Lung (tissue), 11 donors: ENCODE measurements at regions not wholly inside any gene's neighbourhood (a gene's known extent, or its start where the extent isn't known, plus 50 kb on each side); places are given as distances from the start of the nearest gene placed in this dataset.
A peak's percentile ranks its signal among the peaks of the same experiment; 100 is the strongest.
"Not testable (repeated sequence)": the region's sequence is repeated elsewhere in the genome, so short reads cannot be mapped to it uniquely, and the experiment has no call there.

Experiments used
- ATAC-seq: fragments of 200-7000 bp; cut with Tn5 transposase; one replicate; pipeline ENCODE4 v1.9.1; 2020; ENCODE audit warnings: moderate number of reproducible peaks; ENCODE audit not compliant: insufficient read depth, low FRiP score
- DNase-seq, 3 donors: peaks; one replicate each; pipeline ENCODE4 v3.0.0-alpha.2; 2013 to 2017
- H3K27ac ChIP-seq, 2 donors: one replicate each; pipeline ENCODE4 v1.5.1; 2013; ENCODE audit warnings: mild to moderate bottlenecking in 2 of 2, moderate library complexity in 2 of 2, control low read depth in 1 of 2, inconsistent platforms in 1 of 2, low read depth in 1 of 2, low read length in 1 of 2
- H3K27me3 ChIP-seq, 3 donors: one replicate each; pipeline ENCODE4 v1.5.1; 2013; ENCODE audit warnings: low read length in 2 of 3; ENCODE audit not compliant: control insufficient read depth in 3 of 3, insufficient read depth in 3 of 3
- H3K36me3 ChIP-seq, 4 donors: one replicate each; pipeline ENCODE4 v1.5.1; 2013; ENCODE audit warnings: low read length in 4 of 4, mild to moderate bottlenecking in 1 of 4, moderate library complexity in 1 of 4; ENCODE audit not compliant: control insufficient read depth in 4 of 4, insufficient read depth in 4 of 4
- H3K4me1 ChIP-seq, 5 donors: one replicate each; pipeline ENCODE4 v1.5.1; 2013; ENCODE audit warnings: low read length in 5 of 5, mild to moderate bottlenecking in 2 of 5, moderate library complexity in 1 of 5; ENCODE audit not compliant: control insufficient read depth in 5 of 5, insufficient read depth in 5 of 5
- H3K4me3 ChIP-seq: one replicate; pipeline ENCODE4 v1.5.1; 2013; ENCODE audit warnings: mild to moderate bottlenecking, control low read depth, moderate library complexity
- H3K9ac ChIP-seq, 2 donors: one replicate each; pipeline ENCODE4 v1.5.1; 2013; ENCODE audit warnings: low read length in 2 of 2, control low read depth in 1 of 2; ENCODE audit not compliant: insufficient read depth in 1 of 2
- H3K9me3 ChIP-seq, 4 donors: one replicate each; pipeline ENCODE4 v1.5.1; 2013; ENCODE audit warnings: low read length in 3 of 4, mild to moderate bottlenecking in 1 of 4, moderate library complexity in 1 of 4; ENCODE audit not compliant: control insufficient read depth in 4 of 4, insufficient read depth in 3 of 4
- WGBS, 2 donors: extraction: QIAGEN DNeasy Blood & Tissue Kit; methylation state at CpG; one replicate each; pipeline ENCODE4 v1.1.7; 2013; 5-methylcytosine and 5-hydroxymethylcytosine counted together
- TF ChIP-seq, protein P1 (sequence below): IDR thresholded peaks from 2 replicates; pipeline ENCODE4 v1.5.1; 2012; ENCODE audit warnings: mild to moderate bottlenecking; ENCODE audit errors: control extremely low read depth, extremely low read depth
- donor health status: control.
- donor health status: control.
- donor health status: Bipolar disorder and iron deficiency.
- donor health status: healthy.
- donor health status: DM: yes; HTN: yes; CAD: no.

DNA sequence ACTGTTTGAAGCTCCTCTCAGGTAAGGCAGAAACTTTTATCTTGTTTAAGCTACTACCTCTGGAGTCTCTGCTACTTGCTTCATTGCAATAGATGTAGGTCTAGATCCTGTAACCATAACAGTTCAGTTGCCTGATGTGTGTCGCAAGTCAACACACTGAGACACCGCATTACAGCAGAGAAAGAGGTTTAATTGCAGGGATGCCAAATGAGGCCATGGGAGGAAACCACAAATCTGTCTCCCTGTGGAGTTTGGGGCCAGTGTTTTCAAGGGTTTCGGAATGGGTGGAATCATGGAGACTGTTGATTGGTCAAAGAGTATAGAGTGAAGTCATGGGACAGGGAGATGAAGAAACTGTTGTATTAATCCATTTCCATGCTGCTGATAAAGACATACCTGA is 57.1 kb upstream of the RBM24 start:
- ATAC-seq (no peak), DNase-seq (no peak)
- no peak overlapping the region for H3K27ac ChIP-seq
- no peak overlapping the region for H3K9ac ChIP-seq
- H3K4me1 ChIP-seq = peaks cover 0 to 41% (median 10%) of the 10 kb centered on the region in 5 donors
- TF ChIP-seq, protein P1, sequence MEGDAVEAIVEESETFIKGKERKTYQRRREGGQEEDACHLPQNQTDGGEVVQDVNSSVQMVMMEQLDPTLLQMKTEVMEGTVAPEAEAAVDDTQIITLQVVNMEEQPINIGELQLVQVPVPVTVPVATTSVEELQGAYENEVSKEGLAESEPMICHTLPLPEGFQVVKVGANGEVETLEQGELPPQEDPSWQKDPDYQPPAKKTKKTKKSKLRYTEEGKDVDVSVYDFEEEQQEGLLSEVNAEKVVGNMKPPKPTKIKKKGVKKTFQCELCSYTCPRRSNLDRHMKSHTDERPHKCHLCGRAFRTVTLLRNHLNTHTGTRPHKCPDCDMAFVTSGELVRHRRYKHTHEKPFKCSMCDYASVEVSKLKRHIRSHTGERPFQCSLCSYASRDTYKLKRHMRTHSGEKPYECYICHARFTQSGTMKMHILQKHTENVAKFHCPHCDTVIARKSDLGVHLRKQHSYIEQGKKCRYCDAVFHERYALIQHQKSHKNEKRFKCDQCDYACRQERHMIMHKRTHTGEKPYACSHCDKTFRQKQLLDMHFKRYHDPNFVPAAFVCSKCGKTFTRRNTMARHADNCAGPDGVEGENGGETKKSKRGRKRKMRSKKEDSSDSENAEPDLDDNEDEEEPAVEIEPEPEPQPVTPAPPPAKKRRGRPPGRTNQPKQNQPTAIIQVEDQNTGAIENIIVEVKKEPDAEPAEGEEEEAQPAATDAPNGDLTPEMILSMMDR = no peak
- H3K27me3 ChIP-seq = no peaks in the 10 kb centered on the region
- WGBS, 2 donors = 83 to 91% methylated on average over 3 of the region's 3 CpGs
- H3K9me3 ChIP-seq = peaks cover 0 to 2% (median 0%) of the 10 kb centered on the region in 4 donors
- H3K4me3 ChIP-seq = no peak overlapping the region
- no peaks in the 10 kb centered on the region for H3K36me3 ChIP-seq

DNA sequence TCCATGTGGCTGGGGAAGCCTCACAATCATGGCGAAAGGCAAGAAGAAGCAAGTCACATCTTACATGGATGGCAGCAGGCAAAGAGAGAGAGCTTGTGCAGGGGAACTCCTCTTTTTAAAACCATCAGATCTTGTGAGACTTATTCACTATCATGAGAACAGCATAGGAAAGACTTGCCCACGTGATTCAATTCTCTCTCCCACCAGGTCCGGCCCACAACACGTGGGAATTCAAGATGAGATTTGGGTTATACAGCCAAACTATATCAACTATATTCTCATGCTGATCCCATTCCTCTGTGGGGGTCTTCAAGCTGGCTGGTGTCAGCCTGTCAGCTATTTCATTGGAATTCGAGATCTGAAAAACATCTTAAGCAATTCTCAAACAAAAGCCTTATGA is 56.7 kb upstream of the RBM24 start:
- not testable (repeated sequence) for H3K9me3 ChIP-seq, H3K27me3 ChIP-seq, H3K27ac ChIP-seq, H3K9ac ChIP-seq, DNase-seq, H3K4me3 ChIP-seq, ATAC-seq, H3K36me3 ChIP-seq
- 85 to 88% methylated on average over 5 of the region's 5 CpGs for WGBS, 2 donors
- H3K4me1 ChIP-seq = peaks cover 0 to 38% (median 10%) of the 10 kb centered on the region in 5 donors

DNA sequence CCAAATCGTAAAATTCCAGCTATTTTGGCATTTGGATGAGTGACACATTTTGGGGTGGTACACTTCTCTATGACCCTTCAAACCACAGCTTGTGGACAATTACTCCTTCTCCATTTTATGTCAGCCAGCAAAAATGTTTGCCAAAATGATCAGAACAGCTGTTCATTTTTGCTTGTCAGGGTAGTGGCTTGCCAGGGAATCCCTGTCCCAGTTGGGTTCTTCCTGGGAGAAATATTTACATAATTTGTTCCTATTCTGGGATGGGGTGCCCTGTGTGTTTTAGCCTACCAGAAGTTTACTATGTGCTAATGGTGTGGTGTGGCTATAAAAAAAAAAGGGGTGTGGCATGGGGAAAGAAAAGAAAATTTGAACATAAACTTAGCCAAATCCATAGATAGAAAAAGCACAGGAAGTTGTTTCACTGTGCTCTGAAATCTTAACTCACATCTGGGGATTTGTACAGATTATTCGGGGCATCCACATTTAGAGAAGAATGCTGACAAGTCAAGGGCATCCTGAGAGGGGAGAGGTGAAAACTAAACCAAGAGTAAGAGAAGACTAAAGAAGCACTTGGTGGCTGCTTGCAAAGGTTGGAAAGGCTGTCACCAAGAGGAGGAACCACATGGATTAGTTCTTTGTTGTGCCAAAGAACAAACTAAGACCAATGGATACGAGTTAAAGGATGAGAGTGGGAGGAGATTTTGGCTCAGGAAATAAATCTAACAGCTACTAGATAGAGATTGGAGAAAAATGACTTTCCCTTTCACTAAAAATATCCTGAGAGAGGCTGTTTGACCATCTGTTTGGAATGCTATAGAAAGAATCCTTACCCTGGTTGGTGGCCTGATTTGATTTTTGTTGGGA is 55.2 kb upstream of the RBM24 start:
- no peak for ATAC-seq

DNA sequence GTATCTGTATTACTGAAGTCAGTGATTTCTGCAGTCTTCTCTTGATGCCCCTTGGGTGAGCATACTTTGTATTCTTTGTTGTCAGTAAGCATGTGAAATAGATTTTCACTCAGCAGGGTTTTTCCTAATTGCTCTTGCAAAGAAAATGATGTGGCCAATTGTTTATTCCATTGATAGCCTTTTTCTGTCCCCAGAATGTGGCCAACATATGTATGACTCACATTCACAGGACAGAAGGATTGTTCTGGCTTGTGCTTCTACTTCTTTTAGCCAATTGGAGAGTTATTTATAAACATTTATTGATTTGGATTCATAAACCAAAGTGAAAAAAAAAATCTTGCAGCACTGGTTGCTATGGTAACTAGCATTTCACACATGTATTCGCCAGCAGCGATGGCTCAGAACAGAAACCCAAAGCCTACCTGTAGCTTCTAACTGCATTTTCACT is 54.4 kb upstream of the RBM24 start:
- TF ChIP-seq, protein P1 = no peak
- H3K27ac ChIP-seq = no peak overlapping the region
- peaks cover 0 to 38% (median 10%) of the 10 kb centered on the region in 5 donors for H3K4me1 ChIP-seq
- 62 to 76% methylated on average over 2 of the region's 2 CpGs for WGBS, 2 donors
- no peak overlapping the region for H3K4me3 ChIP-seq
- no peaks in the 10 kb centered on the region for H3K36me3 ChIP-seq
- no peaks in the 10 kb centered on the region for H3K27me3 ChIP-seq
- H3K9me3 ChIP-seq = peaks cover 0 to 2% (median 0%) of the 10 kb centered on the region in 4 donors
- ATAC-seq (no peak), DNase-seq (peak in 2 of 3 donors; percentile 67 to 71)
- H3K9ac ChIP-seq = no peak overlapping the region

More for the DNA sequence above, 55.2 kb upstream of the RBM24 start:
- Histone ChIP-seq H3K4me1 (peaks cover 0 to 38% (median 10%) of the 10 kb centered on the region in 5 donors), H3K27me3 (no peaks in the 10 kb centered on the region), H3K9ac (no peak overlapping the region), H3K36me3 (no peaks in the 10 kb centered on the region), H3K27ac (no peak overlapping the region), H3K4me3 (no peak overlapping the region), H3K9me3 (peaks cover 0 to 2% (median 0%) of the 10 kb centered on the region in 4 donors)
- DNase-seq = peak; percentile 31 to 87 (median 87)
- WGBS, 2 donors = 58 to 72% methylated on average over 3 of the region's 3 CpGs
- TF ChIP-seq, protein P1 = no peak
